DOHH2 (cell line): ENCODE measurements at regions not wholly inside any gene's neighbourhood (a gene's known extent, or its start where the extent isn't known, plus 50 kb on each side); places are given as distances from the start of the nearest gene placed in this dataset.

Experiments used
- CTCF ChIP-seq: fragments of 200-600 bp; sonication (generic); IDR thresholded peaks from one replicate; pipeline ENCODE4 v1.5.1; 2014; ENCODE audit warnings: antibody characterized with exemption, mild to moderate bottlenecking, low read depth, low read length; ENCODE audit not compliant: poor library complexity, severe bottlenecking
- EZH2phosphoT487 ChIP-seq: fragments of 200-600 bp; sonication (generic); IDR thresholded peaks from 2 replicates; pipeline ENCODE4 v1.6.1; 2017; ENCODE audit warnings: borderline replicate concordance, mild to moderate bottlenecking, antibody characterized with exemption, low read length, moderate library complexity, mixed read lengths

DNA sequence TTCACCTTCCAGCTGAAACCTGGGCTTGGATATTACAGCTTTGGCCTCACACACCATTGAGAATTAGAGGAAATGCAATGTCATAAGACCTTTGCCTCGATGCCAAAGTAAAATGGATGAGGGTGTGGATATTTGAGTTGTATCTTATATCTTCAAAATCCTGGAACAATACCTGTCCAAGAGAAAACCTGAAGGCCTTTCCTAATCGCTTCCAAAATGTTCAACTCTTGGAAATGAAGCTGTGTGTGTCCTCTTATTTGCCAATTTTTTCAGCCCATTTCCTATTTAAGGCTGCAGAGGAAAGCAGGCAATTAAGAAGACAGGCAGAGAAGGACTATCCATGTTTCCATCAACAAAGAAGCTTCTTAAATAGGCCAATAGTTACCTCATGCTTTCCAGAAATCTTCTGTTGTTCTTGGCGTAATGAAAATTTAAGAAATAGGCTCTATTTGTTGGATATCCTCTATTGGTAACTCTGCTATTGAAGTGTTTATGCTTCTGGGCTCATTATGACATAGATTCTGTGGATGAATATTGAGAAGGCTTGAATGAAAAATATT lies 99.5 kb upstream of the ZBTB20 start:
- no peak for TF ChIP-seq CTCF
- no peak for TF ChIP-seq EZH2phosphoT487
